Limb (tissue), 2 donors: ENCODE measurements at regions not wholly inside any gene's neighbourhood (a gene's known extent, or its start where the extent isn't known, plus 50 kb on each side); places are given as distances from the start of the nearest gene placed in this dataset.

ENCODE experiments used
- DNase-seq, 2 donors: peaks; one replicate each; pipeline ENCODE4 v3.0.0-alpha.2; 2016; ENCODE audit errors: extremely low spot score in 2 of 2

DNA sequence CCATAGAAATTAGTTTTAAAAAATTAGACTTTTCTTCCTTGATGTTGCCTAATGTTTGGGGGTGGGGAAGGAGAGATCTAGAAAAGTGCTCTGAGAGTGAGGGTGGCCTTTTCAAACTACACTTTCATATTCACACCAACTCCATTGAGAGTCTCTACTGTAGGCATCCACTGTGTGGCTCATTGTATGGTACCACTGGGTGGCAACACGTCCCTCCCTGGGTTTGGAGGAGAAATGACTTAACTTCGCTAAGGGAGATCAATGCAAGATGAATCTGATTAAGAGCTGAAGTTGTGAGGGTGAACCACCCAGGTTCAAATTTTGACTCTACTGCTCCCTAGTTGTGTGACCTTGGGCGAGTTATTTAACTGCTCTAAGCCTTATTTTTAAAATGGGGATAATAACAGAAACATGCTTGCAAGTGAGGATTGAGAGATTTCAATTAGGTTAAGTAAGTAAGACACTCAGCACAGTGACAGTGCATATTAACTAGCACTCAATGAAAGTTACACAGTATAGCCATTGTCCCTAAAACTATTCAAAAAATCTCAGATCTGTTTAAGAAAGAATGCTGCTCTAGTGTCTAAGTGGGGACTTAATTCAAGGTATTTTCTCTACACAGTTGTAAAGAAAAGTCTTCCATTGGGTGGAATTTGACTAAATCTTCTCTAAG, 193.5 kb upstream of the CNR1 start:
- no peak for DNase-seq

- DNase-seq: no peak
Observed at GRCh38 chr6:88358846-88359245, 192.7 kb upstream of the CNR1 start.

GRCh38 chr6:88349511-88349910, 183.4 kb upstream of the CNR1 start:
- DNase-seq: no peak

DNA sequence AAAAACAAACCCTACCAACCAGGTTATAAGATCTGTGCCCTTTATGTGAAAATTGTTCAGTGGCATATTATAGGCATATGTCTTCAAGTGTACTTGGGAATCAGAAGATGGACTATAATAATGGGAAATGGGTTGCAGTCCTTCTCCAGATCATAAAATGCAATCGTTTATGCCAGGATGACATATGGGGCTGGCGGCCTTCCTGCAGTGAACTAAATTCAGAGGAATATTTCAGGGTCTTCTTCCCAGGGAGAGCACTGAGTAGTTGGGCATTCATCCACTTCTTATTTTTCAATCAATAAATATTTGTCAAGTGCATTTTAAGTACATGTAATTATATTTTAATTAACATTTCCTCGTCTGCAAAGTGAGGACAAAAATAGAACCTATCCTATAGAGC, 176.2 kb upstream of the CNR1 start:
- DNase-seq: no peak

GRCh38 chr6:88339761-88340160, 173.6 kb upstream of the CNR1 start:
- DNase-seq: no peak

GRCh38 chr6:88321306-88321705, 155.2 kb upstream of the CNR1 start:
- no peak for DNase-seq

DNA sequence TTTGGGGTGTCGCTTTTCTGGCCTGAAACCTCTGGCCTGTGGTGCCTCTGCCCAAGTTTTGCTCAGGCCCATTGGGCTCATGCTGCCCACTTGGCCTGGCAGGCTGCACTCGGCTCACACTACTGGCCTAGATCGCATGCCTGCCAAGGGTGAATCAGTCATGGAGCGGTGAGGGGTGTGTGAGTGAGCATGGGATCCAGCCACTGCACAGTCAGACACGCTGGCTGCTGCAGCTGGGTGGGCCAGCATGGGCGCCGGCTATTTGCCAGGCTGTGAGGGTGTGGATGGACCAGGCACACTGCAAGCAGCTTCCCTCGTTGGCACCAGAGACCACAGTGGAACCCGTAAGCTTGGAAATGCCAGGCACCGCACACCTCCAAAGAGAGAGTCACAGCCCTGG, 145.4 kb upstream of the CNR1 start:
- DNase-seq: no peak

DNA sequence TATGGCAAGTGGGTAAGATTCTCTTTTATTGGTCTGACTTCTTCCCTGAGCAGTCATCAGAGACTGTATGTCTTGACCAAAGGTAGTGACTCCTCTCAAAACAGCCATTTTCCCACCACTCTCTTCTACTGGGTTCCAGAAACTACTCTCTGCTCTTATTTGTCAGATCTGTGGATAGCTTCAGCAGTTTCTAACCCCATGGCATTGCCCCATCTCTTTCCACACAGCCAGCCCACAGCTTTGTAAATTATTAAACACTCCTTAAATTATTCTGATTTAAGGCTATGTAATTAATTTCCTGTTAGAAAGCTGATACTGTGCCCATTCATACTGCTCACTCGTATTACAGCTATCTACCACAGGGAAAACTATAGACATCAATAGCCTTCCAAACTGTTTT, 138.4 kb upstream of the CNR1 start:
- DNase-seq: no peak

DNA sequence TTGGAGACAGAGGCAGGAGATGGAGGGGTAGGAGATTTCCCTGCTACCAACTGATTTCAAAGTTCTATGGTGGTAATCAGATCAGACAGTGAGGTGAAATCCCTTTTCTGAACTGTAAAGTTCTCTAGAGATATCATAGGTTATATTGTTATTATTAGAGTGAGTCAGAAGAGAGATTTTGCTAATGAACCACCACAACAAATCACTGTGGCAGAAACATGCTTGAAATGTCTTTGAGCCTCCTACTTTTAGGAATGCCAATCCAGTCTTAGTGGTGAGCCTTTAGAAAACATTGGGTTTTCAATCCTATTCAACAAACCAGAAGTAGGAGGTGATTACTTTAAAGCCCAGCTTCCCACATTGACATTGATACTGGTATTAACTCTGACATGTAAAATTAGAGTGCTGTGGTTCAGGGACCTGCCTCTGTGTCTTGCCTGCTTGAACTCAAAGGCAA, 136.7 kb upstream of the CNR1 start:
- DNase-seq: no peak

GRCh38 chr6:88301888-88302768, 136.0 kb upstream of the CNR1 start:
- DNase-seq: no peak

- DNase-seq: no peak
Observed at GRCh38 chr6:88301256-88301655, 135.1 kb upstream of the CNR1 start.

GRCh38 chr6:88298066-88298845, 132.1 kb upstream of the CNR1 start:
- DNase-seq: no peak

GRCh38 chr6:88296694-88297093, 130.5 kb upstream of the CNR1 start:
- no peak for DNase-seq

GRCh38 chr6:88295663-88296062, 129.5 kb upstream of the CNR1 start:
- no peak for DNase-seq

DNA sequence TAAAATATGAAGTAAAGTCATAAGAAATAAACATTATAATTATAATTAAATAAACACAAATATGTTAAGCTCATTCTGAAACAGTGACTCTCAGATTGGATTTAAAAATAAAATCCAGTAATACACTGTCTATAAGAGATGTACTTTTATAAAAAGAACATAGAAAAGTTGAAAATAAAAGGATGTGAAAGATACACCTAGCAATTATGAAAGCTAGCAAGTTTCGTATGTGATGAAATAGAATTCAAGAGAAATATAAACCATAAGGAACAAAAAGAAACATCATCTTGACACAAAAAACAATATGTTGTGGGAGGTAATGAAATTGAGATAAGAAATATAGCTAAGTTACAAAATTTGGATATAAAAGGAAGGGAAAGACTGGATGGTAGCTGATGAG, 128.6 kb upstream of the CNR1 start:
- no peak for DNase-seq

DNA sequence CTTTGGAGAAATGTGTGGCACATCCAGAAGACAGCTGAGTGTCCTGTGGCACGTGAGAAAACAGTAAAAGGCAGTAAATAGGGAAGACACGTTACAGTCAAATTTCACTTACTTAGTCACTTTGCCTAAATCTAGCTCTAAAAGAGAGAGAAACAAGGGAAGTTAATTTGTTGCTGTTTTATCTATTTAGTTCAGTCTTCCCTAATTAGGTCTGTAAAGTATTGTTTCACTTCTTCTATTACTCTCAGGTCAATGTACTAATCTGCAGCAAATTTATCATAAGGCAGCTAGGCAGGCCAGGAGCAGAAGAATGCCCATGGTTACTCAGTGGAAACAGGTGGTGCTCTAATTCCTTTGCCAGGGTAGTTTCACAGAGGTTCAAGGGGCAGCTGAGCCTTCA, 124.3 kb upstream of the CNR1 start:
- no peak for DNase-seq

DNA sequence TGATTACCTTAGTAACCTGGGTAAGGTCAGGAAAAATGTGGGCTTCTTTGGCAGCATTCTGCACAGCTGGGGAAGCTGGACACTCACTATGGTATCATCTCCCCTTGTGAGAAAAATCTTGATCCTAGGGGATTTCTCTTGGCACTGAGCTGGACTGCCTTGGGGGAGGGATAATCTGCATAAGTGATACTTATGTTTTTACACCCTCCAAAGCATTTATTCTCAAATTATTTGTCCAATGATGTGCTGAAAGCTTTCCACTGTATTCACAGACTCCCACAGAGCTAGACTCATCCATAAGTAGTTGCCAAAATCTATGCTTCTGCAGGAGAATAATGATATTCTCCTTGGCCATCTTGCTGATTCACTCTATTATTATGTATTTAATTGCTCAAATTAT, 121.5 kb upstream of the CNR1 start:
- no peak for DNase-seq

- DNase-seq: no peak
Observed at GRCh38 chr6:88276331-88276730, 110.2 kb upstream of the CNR1 start.

- no peak for DNase-seq
Observed at GRCh38 chr6:88268508-88268907, 102.4 kb upstream of the CNR1 start.

- DNase-seq: no peak
Observed at GRCh38 chr6:88266126-88266525, 100.0 kb upstream of the CNR1 start.

DNA sequence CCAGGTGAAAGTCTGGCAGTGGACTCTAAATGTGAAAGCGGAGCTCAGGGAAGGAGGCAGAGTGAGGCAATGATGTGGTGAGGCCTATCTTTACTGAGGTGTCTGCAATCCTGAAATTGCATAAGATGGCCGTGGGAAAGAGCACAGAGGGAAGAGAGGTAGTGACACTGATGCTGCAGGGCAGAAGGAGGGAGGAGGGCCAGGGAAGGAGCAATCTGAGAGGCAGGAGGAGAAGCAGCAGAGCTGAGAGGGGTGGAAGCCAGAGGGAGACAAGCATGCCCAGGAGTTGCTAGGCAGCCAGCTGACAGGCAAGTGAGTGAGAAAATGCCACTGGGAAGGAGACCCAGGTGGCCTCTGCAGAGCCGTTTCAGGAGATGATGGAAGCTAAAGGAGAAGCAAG, 97.4 kb upstream of the CNR1 start:
- DNase-seq: no peak

DNA sequence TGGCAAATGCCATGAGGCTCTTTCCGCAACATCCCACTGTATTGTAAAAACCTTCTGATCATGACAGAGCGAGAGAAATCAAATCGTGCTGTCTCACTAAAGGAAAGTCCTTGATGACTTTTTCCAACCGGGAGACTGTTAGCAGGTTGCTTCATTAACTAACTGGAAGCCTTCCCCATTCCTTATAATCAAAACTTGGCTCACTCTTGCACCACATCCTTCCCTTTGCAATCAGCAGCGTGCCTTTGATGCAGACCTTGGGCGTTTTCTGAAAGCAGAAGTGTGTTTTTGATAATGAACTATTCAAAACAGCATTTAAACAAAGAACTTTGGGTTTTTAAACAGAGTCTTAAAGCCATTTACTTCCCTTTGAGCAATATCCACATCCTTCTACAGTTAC, 96.2 kb upstream of the CNR1 start:
- DNase-seq: no peak
